Right lobe of liver (tissue), 4 donors: ENCODE measurements at regions not wholly inside any gene's neighbourhood (a gene's known extent, or its start where the extent isn't known, plus 50 kb on each side); places are given as distances from the start of the nearest gene placed in this dataset.

Source experiments
- POLR2A ChIP-seq: fragments of 450-650 bp; IDR thresholded peaks from one replicate; pipeline ENCODE4 v1.6.1; 2017; ENCODE audit warnings: antibody characterized with exemption, mild to moderate bottlenecking
- TF ChIP-seq, protein P1 (sequence below), 4 donors: fragments of 200-600 bp in 3 of 4; fragments of 450-650 bp in 1 of 4; IDR thresholded peaks; one replicate each; pipeline versions ENCODE4 v1.5.1 to v1.8.0; 2016 to 2022; ENCODE audit warnings: antibody characterized with exemption in 4 of 4, mild to moderate bottlenecking in 2 of 4
- donor health status: DM: no; HTN: no; CAD: no.
- donor health status: DM: no; HTN: no; CAD: no.
- donor health status: DM: no; HTN: yes; CAD: no.

DNA sequence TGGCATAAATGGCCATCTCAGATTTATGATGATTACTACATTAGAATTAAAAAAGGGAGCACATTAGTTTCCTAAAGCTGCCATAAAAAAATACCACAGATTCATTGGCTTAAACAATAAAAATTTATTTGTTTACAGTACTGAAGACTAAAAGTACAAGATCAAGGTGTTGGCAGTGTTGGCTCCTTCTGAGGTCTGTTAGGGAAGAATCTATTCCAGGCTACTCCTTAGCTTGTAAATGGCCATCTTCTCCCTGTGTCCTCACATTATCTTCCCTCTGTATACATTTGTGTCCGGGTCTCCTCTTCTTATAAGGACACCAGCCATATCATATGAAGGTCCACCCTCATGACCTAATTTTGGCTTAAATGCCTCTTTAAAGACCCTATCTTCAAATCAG is 341.0 kb downstream of the SLC7A11 start:
- TF ChIP-seq, protein P1, sequence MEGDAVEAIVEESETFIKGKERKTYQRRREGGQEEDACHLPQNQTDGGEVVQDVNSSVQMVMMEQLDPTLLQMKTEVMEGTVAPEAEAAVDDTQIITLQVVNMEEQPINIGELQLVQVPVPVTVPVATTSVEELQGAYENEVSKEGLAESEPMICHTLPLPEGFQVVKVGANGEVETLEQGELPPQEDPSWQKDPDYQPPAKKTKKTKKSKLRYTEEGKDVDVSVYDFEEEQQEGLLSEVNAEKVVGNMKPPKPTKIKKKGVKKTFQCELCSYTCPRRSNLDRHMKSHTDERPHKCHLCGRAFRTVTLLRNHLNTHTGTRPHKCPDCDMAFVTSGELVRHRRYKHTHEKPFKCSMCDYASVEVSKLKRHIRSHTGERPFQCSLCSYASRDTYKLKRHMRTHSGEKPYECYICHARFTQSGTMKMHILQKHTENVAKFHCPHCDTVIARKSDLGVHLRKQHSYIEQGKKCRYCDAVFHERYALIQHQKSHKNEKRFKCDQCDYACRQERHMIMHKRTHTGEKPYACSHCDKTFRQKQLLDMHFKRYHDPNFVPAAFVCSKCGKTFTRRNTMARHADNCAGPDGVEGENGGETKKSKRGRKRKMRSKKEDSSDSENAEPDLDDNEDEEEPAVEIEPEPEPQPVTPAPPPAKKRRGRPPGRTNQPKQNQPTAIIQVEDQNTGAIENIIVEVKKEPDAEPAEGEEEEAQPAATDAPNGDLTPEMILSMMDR (IDR thresholded peaks at IDR 0.05) = no peak
- TF ChIP-seq POLR2A = no peak
